Stimulated activated CD4-positive, alpha-beta T cell treated with anti-CD3 and anti-CD28 coated beads, TNF-alpha, amount 100 ng/mL, for 24 hours (primary cell): ENCODE measurements at regions not wholly inside any gene's neighbourhood (a gene's known extent, or its start where the extent isn't known, plus 50 kb on each side); places are given as distances from the start of the nearest gene placed in this dataset.
"Not testable (repeated sequence)": the region's sequence is repeated elsewhere in the genome, so short reads cannot be mapped to it uniquely, and the experiment has no call there.

ENCODE experiments used
- DNase-seq, 3 experiments: peaks; one replicate each; pipeline ENCODE4 v3.0.0-alpha.2; 2020; ENCODE audit warnings: low read depth in 3 of 3

- no peak for DNase-seq
Measured at GRCh38 chr6:67073938-67074337, 1366.9 kb upstream of the EYS start.

GRCh38 chr6:67068781-67069180 lies 1361.8 kb upstream of the EYS start:
- DNase-seq, result no peak

- no peak for DNase-seq
Measured at GRCh38 chr6:67064323-67064722, 1357.3 kb upstream of the EYS start.

- DNase-seq, result no peak
Measured at GRCh38 chr6:67047996-67048395, 1341.0 kb upstream of the EYS start.

GRCh38 chr6:67045076-67045475 lies 1338.0 kb upstream of the EYS start:
- DNase-seq, result no peak

- no peak for DNase-seq
Measured at GRCh38 chr6:67031451-67031850, 1324.4 kb upstream of the EYS start.

GRCh38 chr6:67030861-67031260 lies 1323.8 kb upstream of the EYS start:
- DNase-seq, result no peak

- DNase-seq, result no peak
Measured at GRCh38 chr6:67016921-67017460, 1310.0 kb upstream of the EYS start.

- no peak for DNase-seq
Measured at GRCh38 chr6:67011441-67011840, 1304.4 kb upstream of the EYS start.

- no peak for DNase-seq
Measured at GRCh38 chr6:67009818-67010217, 1302.8 kb upstream of the EYS start.

GRCh38 chr6:67003844-67004243 lies 1296.8 kb upstream of the EYS start:
- DNase-seq, result no peak

GRCh38 chr6:67000121-67000520 lies 1293.1 kb upstream of the EYS start:
- no peak for DNase-seq

GRCh38 chr6:66997579-66997978 lies 1290.6 kb upstream of the EYS start:
- DNase-seq, result not testable (repeated sequence)

- no peak for DNase-seq
Measured at GRCh38 chr6:66995669-66996068, 1288.6 kb upstream of the EYS start.

GRCh38 chr6:66993708-66994107 lies 1286.7 kb upstream of the EYS start:
- DNase-seq, result not testable (repeated sequence)

- no peak for DNase-seq
Measured at GRCh38 chr6:66993272-66993671, 1286.2 kb upstream of the EYS start.

- no peak for DNase-seq
Measured at GRCh38 chr6:66992660-66993059, 1285.6 kb upstream of the EYS start.

GRCh38 chr6:66986940-66987339 lies 1279.9 kb upstream of the EYS start:
- no peak for DNase-seq

GRCh38 chr6:66985816-66986215 lies 1278.8 kb upstream of the EYS start:
- no peak for DNase-seq

- DNase-seq, result no peak
Measured at GRCh38 chr6:66970373-66970772, 1263.3 kb upstream of the EYS start.

GRCh38 chr6:66965227-66965626 lies 1258.2 kb upstream of the EYS start:
- no peak for DNase-seq

GRCh38 chr6:66964216-66964615 lies 1257.2 kb upstream of the EYS start:
- no peak for DNase-seq

GRCh38 chr6:66962082-66962481 lies 1255.1 kb upstream of the EYS start:
- DNase-seq, result no peak

GRCh38 chr6:66961191-66961590 lies 1254.2 kb upstream of the EYS start:
- no peak for DNase-seq
